IPS-20b (cell line): ENCODE measurements at regions not wholly inside any gene's neighbourhood (a gene's known extent, or its start where the extent isn't known, plus 50 kb on each side); places are given as distances from the start of the nearest gene placed in this dataset.

Experiments
- H3K27ac ChIP-seq: one replicate; pipeline ENCODE4 v1.5.1; 2013; ENCODE audit warnings: low read length
- H3K27me3 ChIP-seq: 2 replicates; pipeline ENCODE4 v1.6.1; 2013; ENCODE audit warnings: mild to moderate bottlenecking, low read length, inconsistent platforms; ENCODE audit not compliant: insufficient read depth
- H3K36me3 ChIP-seq: 2 replicates; pipeline ENCODE4 v1.6.1; 2013; ENCODE audit warnings: low read depth, mild to moderate bottlenecking, inconsistent platforms, low read length, moderate library complexity; ENCODE audit not compliant: insufficient read depth
- H3K4me1 ChIP-seq: 2 replicates; pipeline ENCODE4 v1.6.1; 2013; ENCODE audit warnings: mild to moderate bottlenecking, control low read depth, inconsistent platforms, low read length, moderate library complexity; ENCODE audit not compliant: insufficient read depth
- H3K4me3 ChIP-seq: 2 replicates; pipeline ENCODE4 v1.5.1; 2013; ENCODE audit warnings: mild to moderate bottlenecking, low read length, inconsistent platforms
- H3K9ac ChIP-seq: 2 replicates; pipeline ENCODE4 v1.6.1; 2013; ENCODE audit warnings: low read depth, mild to moderate bottlenecking, inconsistent platforms, low read length, moderate library complexity
- H3K9me3 ChIP-seq: 2 replicates; pipeline ENCODE4 v1.6.1; 2013; ENCODE audit warnings: mild to moderate bottlenecking, low read depth, low read length, inconsistent platforms; ENCODE audit not compliant: insufficient read depth

DNA sequence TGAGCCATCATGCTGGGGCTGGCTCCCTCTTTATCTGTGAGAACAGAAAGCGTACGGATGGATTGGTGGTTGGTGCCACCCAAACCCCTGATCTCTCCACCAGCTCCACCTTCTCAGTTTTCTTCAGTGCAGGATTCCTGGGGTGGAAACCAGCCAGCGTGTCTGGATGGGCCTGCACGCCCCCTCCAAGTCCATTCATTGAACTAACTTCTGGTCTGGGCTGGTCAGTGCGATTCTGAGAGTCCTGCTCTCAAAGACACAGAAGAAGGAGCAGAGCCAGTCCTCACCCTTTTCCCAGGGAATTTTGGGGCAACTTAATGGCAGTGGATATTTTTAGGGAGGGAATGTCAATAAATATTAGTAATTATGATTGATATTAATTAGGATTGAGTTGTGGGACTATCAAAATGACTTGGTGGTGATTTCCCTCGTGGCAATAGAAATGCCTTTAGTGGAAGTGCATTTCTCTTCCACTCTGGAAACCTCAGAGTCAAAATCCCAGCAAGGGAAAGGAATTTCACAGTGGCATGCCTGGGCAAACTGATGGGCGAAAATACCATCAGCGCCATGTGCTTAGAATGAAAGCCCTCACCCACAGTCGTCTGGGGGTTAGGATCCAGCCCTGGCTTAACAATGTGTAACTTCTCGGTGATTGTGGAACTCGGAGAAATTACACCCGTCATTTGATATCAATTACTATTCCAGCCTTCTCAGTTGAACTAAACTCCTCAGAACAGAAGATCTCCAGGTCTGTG lies 69.3 kb upstream of the EEPD1 start:
- no peak overlapping the region for H3K9ac ChIP-seq

DNA sequence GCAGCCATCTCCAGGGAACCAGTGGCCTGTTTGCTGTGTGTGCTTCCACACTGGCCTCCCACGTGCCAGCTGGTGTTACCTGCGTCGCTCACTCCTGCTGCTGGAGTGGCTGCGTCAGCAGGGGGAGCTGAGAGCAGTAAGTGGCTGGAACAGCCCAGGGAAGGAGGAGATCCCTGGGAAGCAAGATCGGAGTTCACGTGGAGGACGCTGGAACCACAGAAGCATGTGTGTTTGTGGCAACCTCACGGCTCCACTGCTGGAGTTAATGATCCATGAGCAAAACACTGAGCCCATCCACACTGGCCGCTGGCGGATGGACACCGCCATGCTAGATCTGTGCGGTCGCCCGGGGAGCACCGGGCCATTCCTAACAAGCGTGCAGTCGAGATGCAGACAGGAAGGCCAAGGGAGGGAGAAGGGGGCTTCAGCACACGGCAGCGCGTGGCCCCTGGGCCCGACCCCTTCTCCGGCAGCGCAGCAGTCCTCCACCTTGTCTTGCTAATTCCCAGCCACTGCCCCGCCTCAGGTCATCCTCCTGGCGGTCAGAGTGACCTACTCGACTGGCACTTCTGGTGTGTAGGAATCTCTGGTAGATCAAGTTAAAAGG lies 68.5 kb upstream of the EEPD1 start:
- Histone ChIP-seq H3K36me3 (no peaks in the 10 kb centered on the region), H3K9ac (no peak overlapping the region), H3K4me1 (no peaks in the 10 kb centered on the region), H3K9me3 (no peaks in the 10 kb centered on the region; the same call in 1 of the 2 replicates), H3K27ac (no peak overlapping the region), H3K4me3 (no peak overlapping the region), H3K27me3 (peaks cover 19% of the 10 kb centered on the region)

More for the DNA sequence above, 69.3 kb upstream of the EEPD1 start:
- Histone ChIP-seq H3K4me1 (no peaks in the 10 kb centered on the region), H3K4me3 (no peak overlapping the region), H3K27me3 (peaks cover 19% of the 10 kb centered on the region), H3K27ac (no peak overlapping the region), H3K9me3 (no peaks in the 10 kb centered on the region), H3K36me3 (no peaks in the 10 kb centered on the region)

DNA sequence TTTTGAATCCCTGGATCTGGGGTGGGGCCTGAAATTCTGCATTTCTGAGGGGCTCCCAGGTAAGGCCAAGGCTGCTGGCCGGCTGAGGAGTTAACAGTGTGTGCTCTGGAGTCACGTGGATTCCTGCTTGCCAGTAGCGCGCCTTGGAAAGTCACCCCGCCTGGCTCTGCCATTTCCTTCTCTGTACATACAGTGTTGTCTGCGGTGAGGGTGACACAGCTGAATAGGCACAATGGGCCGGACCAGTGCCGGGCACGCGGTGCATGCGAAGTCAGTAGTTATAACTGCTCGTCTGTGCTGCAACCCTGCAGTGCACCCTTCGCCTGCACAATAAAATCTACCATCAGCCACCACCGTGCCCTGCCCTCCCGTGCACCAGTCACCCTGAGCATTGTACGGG lies 68.0 kb upstream of the EEPD1 start:
- Histone ChIP-seq H3K27ac (no peak overlapping the region), H3K9me3 (no peaks in the 10 kb centered on the region; the same call in 1 of the 2 replicates), H3K27me3 (peaks cover 19% of the 10 kb centered on the region), H3K36me3 (no peaks in the 10 kb centered on the region), H3K9ac (no peak overlapping the region), H3K4me1 (no peaks in the 10 kb centered on the region), H3K4me3 (no peak overlapping the region)

DNA sequence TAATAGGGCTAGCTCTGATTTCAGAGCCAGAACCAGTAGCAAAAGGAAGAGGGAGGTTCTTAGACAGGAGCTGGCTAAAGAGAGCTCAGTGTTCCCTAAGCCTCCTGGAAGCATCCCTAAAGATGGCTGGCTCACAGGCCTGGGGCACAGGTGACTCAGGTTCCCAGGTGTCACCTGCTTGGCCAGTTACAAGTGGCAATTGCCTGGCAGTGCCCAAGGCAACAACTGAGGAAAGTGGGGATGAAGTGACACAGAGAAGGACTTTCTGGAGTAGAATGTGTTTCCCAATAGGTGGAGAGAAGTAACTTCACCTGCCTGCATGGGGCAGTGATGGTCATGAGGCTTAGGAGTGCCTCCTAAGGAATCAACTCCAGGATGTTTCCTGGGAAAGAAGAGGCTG lies 66.5 kb upstream of the EEPD1 start:
- no peak overlapping the region for H3K9ac ChIP-seq
- no peaks in the 10 kb centered on the region for H3K36me3 ChIP-seq
- H3K4me1 ChIP-seq = no peaks in the 10 kb centered on the region
- no peak overlapping the region for H3K4me3 ChIP-seq
- peaks cover 19% of the 10 kb centered on the region for H3K27me3 ChIP-seq
- no peak overlapping the region for H3K27ac ChIP-seq
- no peaks in the 10 kb centered on the region; the same call in 1 of the 2 replicates for H3K9me3 ChIP-seq

DNA sequence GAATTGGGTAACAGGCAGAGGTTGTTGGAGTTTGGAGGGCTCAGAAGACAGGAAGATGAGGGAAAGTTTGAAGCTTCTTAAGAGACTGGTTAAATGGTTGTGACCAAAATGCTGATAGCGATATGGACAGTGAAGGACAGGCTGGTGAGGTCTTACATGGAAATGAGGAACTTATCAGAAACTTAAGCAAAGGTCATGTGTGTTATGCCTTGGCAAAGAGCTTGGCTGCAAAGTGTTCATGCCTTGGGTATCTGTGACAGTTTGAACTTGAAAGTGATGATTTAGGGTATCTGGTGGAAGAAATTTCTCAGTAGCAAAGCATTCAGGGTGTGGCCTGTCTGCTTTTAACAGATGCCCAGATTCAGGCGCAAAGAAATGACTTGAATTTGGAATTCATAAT lies 64.5 kb upstream of the EEPD1 start:
- no peaks in the 10 kb centered on the region for H3K36me3 ChIP-seq
- H3K4me3 ChIP-seq = no peak overlapping the region
- H3K9me3 ChIP-seq = peaks cover under 1% of the 10 kb centered on the region; the same call in 1 of the 2 replicates
- H3K27me3 ChIP-seq = peaks cover 18% of the 10 kb centered on the region
- no peak overlapping the region for H3K9ac ChIP-seq
- no peaks in the 10 kb centered on the region for H3K4me1 ChIP-seq
- no peak overlapping the region for H3K27ac ChIP-seq

DNA sequence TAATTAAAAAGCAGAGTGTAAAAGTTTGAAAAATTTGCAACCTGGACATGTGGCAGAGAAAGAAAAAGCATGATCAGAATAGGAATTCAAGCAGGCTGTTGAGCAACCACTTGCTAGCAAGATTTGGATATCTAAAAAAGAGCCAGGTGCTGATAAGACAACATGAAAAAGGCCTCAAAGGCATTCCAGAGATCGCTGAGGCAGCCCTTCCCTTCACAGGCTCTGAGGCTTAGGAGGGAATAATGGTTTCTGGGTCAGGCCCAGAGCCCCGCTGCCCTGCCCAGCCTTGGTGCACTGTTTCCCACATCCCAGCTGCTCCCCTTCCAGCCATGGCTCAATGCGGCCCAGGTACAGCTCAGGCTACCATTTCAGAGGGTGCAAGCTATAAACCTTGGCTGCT lies 64.1 kb upstream of the EEPD1 start:
- no peak overlapping the region for H3K9ac ChIP-seq
- peaks cover 4% of the 10 kb centered on the region for H3K9me3 ChIP-seq
- no peaks in the 10 kb centered on the region for H3K4me1 ChIP-seq
- peaks cover 14% of the 10 kb centered on the region for H3K27me3 ChIP-seq
- no peaks in the 10 kb centered on the region for H3K36me3 ChIP-seq
- no peak overlapping the region for H3K27ac ChIP-seq
- H3K4me3 ChIP-seq = no peak overlapping the region

DNA sequence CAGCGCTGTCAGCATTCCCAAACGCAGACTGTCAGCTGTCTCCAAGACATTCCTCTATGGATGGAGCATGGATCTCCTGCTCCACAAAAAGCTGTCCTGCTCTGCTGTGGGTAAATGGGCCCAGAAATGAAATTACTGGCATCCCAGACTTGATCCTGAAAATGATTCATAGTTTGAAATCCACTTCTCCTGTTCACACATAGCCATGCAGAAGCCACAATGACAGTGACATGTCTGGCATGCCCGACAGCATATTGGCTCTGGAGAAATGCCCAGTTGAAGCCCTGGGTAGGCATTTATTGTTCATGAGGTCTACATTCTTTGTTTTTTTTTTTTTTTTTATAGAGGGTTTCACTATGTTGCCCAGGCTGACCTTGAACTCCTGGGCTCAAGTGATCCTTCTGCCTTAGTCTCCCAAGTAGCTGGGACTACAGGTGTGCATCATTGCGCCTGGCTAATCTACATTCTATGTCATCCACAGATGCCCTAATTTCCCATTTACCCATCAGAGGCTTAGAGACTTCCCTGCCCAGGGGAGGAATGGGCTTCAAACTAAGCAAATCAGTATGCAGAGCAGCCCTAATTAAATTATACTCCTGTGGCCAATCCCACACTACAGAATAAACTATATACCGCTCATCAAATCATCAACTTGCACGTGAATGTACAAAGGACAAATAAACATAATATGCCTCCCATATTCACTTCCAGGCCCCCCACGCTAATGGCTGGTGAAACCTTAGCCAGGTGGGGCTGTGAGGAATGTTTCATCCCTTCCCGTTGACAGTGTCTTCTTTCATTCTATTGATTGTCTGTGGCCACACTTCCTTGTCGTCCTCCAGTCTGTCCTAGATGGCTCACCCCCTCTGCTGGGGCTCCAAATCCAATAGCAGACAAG lies 61.8 kb upstream of the EEPD1 start:
- peaks cover 4% of the 10 kb centered on the region for H3K9me3 ChIP-seq
- no peak overlapping the region for H3K27ac ChIP-seq
- H3K4me1 ChIP-seq = no peaks in the 10 kb centered on the region
- H3K4me3 ChIP-seq = no peak overlapping the region
- H3K27me3 ChIP-seq = no peaks in the 10 kb centered on the region
- H3K9ac ChIP-seq = no peak overlapping the region
- H3K36me3 ChIP-seq = no peaks in the 10 kb centered on the region

DNA sequence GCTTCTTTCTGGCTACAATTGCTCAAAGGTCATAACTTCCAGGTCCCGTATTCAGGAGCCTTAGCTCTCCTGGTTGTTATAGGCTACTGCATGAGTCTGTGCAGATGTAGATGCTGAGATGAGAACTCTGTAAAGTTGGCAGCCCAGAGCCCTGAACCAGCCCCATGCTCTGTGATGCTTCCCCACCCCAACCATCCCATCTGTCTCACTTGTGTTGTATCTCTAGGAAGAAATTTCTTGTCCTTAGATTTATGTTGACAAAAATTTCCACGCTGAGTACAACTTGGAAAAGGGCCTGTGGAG lies 61.2 kb upstream of the EEPD1 start:
- Histone ChIP-seq H3K4me1 (no peaks in the 10 kb centered on the region), H3K36me3 (no peaks in the 10 kb centered on the region), H3K9me3 (peaks cover 4% of the 10 kb centered on the region), H3K9ac (no peak overlapping the region), H3K27me3 (no peaks in the 10 kb centered on the region), H3K27ac (no peak overlapping the region), H3K4me3 (no peak overlapping the region)

DNA sequence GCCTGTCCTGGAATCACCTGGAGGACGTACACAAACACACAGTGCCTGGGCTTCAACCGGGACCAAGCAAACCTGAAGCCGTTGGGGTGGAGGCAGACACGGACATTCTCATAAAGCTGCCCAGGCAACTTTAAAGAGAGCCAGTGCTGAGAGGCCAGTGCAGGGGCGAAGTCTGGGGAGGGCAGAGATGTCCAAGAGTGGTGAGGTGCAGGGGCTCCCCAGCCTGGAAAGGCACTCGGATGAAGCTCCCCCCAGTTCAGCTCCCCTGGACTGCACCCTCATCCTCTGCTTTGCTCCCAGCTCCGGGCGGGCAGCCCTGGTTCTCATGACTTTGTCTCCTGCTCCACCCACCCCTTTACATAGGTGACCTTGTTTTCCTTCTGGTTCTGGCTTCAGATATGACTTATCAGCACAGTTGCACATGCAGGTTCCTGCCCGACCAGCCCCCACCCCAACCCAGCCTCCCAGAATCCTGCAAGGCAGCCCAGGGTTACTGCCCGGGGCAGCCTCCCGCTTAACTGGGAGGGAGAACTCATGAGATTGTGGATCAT lies 60.8 kb upstream of the EEPD1 start:
- H3K36me3 ChIP-seq = no peaks in the 10 kb centered on the region
- no peak overlapping the region for H3K27ac ChIP-seq
- no peak overlapping the region for H3K4me3 ChIP-seq
- H3K27me3 ChIP-seq = no peaks in the 10 kb centered on the region
- peaks cover 4% of the 10 kb centered on the region for H3K9me3 ChIP-seq
- H3K9ac ChIP-seq = no peak overlapping the region
- H3K4me1 ChIP-seq = no peaks in the 10 kb centered on the region

DNA sequence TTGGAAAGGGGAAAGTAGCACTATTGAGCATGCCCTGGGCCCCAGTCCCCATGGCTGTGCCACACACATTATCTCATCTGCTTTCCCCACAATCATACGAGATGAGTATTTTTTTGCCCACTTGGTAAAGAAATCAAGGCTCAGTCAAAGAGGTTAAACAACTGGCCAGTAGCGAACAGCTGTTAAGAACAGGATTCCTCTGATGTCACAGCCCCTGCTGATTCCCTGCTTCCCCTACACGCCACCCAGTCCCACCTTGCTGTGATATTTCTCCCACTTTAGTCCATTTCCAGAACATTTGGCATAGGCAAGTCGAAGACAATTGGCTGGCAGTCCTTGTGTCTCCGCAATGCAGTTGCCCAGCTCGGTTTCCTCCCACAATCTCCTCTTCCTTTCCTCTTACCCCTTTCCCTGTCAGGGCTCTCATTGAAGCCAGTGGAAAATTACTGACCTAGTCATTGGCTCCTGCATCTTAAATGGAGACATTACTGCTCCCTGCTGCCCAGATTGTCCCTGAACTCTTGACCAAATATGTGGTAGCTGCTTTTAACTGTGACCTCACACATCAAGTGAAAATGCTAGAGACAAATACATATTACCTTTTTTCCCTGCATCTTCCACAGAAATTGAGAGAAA lies 56.5 kb upstream of the EEPD1 start:
- Histone ChIP-seq H3K9me3 (peaks cover 4% of the 10 kb centered on the region), H3K4me3 (no peak overlapping the region), H3K27ac (no peak overlapping the region), H3K36me3 (no peaks in the 10 kb centered on the region), H3K9ac (no peak overlapping the region), H3K4me1 (no peaks in the 10 kb centered on the region), H3K27me3 (no peaks in the 10 kb centered on the region)

DNA sequence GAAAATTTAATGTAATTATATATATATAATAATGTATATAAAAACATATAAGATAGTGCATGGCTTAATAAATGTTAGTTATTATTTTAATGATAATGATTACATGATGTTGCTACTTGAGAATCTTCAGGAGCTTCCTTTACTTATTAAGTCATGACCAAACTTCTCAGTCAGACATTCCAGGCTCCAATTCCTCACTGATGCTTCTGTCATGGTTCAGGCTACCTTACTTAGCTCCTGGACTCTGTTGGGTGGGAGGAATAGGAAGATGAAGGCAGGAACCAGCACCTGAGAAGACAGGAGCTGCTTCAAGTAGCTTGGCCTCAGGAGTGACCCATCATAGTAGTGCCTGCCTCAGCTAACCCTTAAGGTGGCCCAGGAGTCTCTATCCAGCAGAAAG lies 55.0 kb upstream of the EEPD1 start:
- H3K36me3 ChIP-seq = no peaks in the 10 kb centered on the region
- no peaks in the 10 kb centered on the region for H3K4me1 ChIP-seq
- no peak overlapping the region for H3K4me3 ChIP-seq
- H3K27me3 ChIP-seq = no peaks in the 10 kb centered on the region
- H3K27ac ChIP-seq = no peak overlapping the region
- no peak overlapping the region for H3K9ac ChIP-seq
- H3K9me3 ChIP-seq = peaks cover 4% of the 10 kb centered on the region
